HG03342 (cell line): ENCODE measurements at regions not wholly inside any gene's neighbourhood (a gene's known extent, or its start where the extent isn't known, plus 50 kb on each side); places are given as distances from the start of the nearest gene placed in this dataset.
"Not testable (repeated sequence)": the region's sequence is repeated elsewhere in the genome, so short reads cannot be mapped to it uniquely, and the experiment has no call there.

ENCODE experiments used
- ATAC-seq: cut with Tn5 transposase; IDR thresholded peaks from one replicate; pipeline ENCODE4 v1.9.1; 2021; ENCODE audit warnings: mild to moderate bottlenecking, moderate library complexity; ENCODE audit not compliant: unreplicated experiment

- ATAC-seq = no peak
These were observed 108.1 kb downstream of the ZFAND4 start for GRCh38 chr10:45564303-45564959.

GRCh38 chr10:45561952-45562351 is 110.6 kb downstream of the ZFAND4 start:
- no peak for ATAC-seq

- no peak for ATAC-seq
These were observed 112.3 kb downstream of the ZFAND4 start for GRCh38 chr10:45560262-45560661.

- no peak for ATAC-seq
These were observed 114.1 kb downstream of the ZFAND4 start for GRCh38 chr10:45558425-45558824.

GRCh38 chr10:45557275-45557905 is 115.2 kb downstream of the ZFAND4 start:
- peak; percentile 71 for ATAC-seq

GRCh38 chr10:45555795-45556194 is 116.8 kb downstream of the ZFAND4 start:
- no peak for ATAC-seq

GRCh38 chr10:45555332-45555731 is 117.2 kb downstream of the ZFAND4 start:
- not testable (repeated sequence) for ATAC-seq

- no peak for ATAC-seq
These were observed 119.0 kb downstream of the ZFAND4 start for GRCh38 chr10:45553613-45554012.

GRCh38 chr10:45553155-45553554 is 119.4 kb downstream of the ZFAND4 start:
- no peak for ATAC-seq

GRCh38 chr10:45552476-45552875 is 120.1 kb downstream of the ZFAND4 start:
- no peak for ATAC-seq

- no peak for ATAC-seq
These were observed 121.4 kb downstream of the ZFAND4 start for GRCh38 chr10:45550903-45551786.

GRCh38 chr10:45548068-45548467 is 124.5 kb downstream of the ZFAND4 start:
- ATAC-seq = no peak

- ATAC-seq = no peak
These were observed 125.4 kb downstream of the ZFAND4 start for GRCh38 chr10:45547207-45547606.

- no peak for ATAC-seq
These were observed 127.4 kb downstream of the ZFAND4 start for GRCh38 chr10:45545150-45545549.

GRCh38 chr10:45544191-45544590 is 128.4 kb downstream of the ZFAND4 start:
- no peak for ATAC-seq

- ATAC-seq = not testable (repeated sequence)
These were observed 131.5 kb downstream of the ZFAND4 start for GRCh38 chr10:45541032-45541431.

GRCh38 chr10:45540589-45540988 is 132.0 kb downstream of the ZFAND4 start:
- ATAC-seq = not testable (repeated sequence)

GRCh38 chr10:45539569-45539968 is 133.0 kb downstream of the ZFAND4 start:
- not testable (repeated sequence) for ATAC-seq

- ATAC-seq = no peak
These were observed 138.0 kb downstream of the ZFAND4 start for GRCh38 chr10:45534572-45534971.

GRCh38 chr10:45532480-45532879 is 140.1 kb downstream of the ZFAND4 start:
- ATAC-seq = no peak

- no peak for ATAC-seq
These were observed 146.2 kb downstream of the ZFAND4 start for GRCh38 chr10:45526309-45526905.
